Brain microvascular endothelial cell (primary cell): ENCODE measurements at regions not wholly inside any gene's neighbourhood (a gene's known extent, or its start where the extent isn't known, plus 50 kb on each side); places are given as distances from the start of the nearest gene placed in this dataset.

ENCODE experiments used
- DNase-seq: peaks from one replicate; pipeline ENCODE4 v3.0.0-alpha.2; 2020
- H3K27ac ChIP-seq: fragments of 250-450 bp; sonication (Bioruptor Pico); 2 replicates; pipeline ENCODE4 v1.5.1; 2020; ENCODE audit warnings: mild to moderate bottlenecking, moderate library complexity
- H3K27me3 ChIP-seq: fragments of 250-450 bp; sonication (Bioruptor Pico); replicated peaks from 2 replicates; pipeline ENCODE4 v1.5.1; 2020; ENCODE audit warnings: mild to moderate bottlenecking
- H3K36me3 ChIP-seq: fragments of 250-450 bp; sonication (Bioruptor Pico); replicated peaks from 2 replicates; pipeline ENCODE4 v1.5.1; 2020; ENCODE audit warnings: mild to moderate bottlenecking
- H3K4me3 ChIP-seq: 2 replicates; pipeline ENCODE4 v1.5.1; 2011; ENCODE audit warnings: low read depth, mild to moderate bottlenecking, control low read depth, low read length, moderate library complexity
- CTCF ChIP-seq: IDR thresholded peaks from 2 replicates; pipeline ENCODE4 v1.5.1; 2011; ENCODE audit warnings: low read depth, mild to moderate bottlenecking, moderate library complexity, low read length, control low read depth, inconsistent platforms; ENCODE audit errors: missing control alignments
- in situ Hi-C: cut with HindIII; loops from 2 replicates; pipeline ENCODE4 v1.10.0; 2017; ENCODE audit warnings: low sequenced_read_pairs, low pct_ligation_motif_present

- no peak for DNase-seq
- Histone ChIP-seq H3K27ac (no peak overlapping the region), H3K27me3 (no peaks in the 10 kb centered on the region), H3K4me3 (no peak overlapping the region), H3K36me3 (no peaks in the 10 kb centered on the region)
- TF ChIP-seq CTCF = no peak
- in situ Hi-C loops = no loop called here
Observed at GRCh38 chr11:57871231-57871630, 109.6 kb downstream of the CTNND1 start.

GRCh38 chr11:57873196-57873911 lies 111.8 kb downstream of the CTNND1 start:
- Histone ChIP-seq H3K27ac (no peak overlapping the region), H3K27me3 (no peaks in the 10 kb centered on the region), H3K36me3 (no peaks in the 10 kb centered on the region), H3K4me3 (no peak overlapping the region)
- in situ Hi-C loops = no loop called here
- DNase-seq = no peak
- no peak for TF ChIP-seq CTCF

- TF ChIP-seq CTCF = no peak
- H3K4me3 ChIP-seq = no peak overlapping the region
- no peak for DNase-seq
- in situ Hi-C loops = no loop called here
- H3K27me3 ChIP-seq = no peaks in the 10 kb centered on the region
- no peaks in the 10 kb centered on the region for H3K36me3 ChIP-seq
- H3K27ac ChIP-seq = no peak overlapping the region
Observed at GRCh38 chr11:57874981-57875380, 113.4 kb downstream of the CTNND1 start.

- no peak for TF ChIP-seq CTCF
- in situ Hi-C loops = no loop called here
- Histone ChIP-seq H3K4me3 (no peak overlapping the region), H3K27me3 (no peaks in the 10 kb centered on the region), H3K36me3 (no peaks in the 10 kb centered on the region), H3K27ac (no peak overlapping the region)
- no peak for DNase-seq
Observed at GRCh38 chr11:57881647-57882046, 120.0 kb downstream of the CTNND1 start.

- no peaks in the 10 kb centered on the region for H3K27me3 ChIP-seq
- in situ Hi-C loops = no loop called here
- no peak overlapping the region for H3K4me3 ChIP-seq
- DNase-seq = no peak
- no peaks in the 10 kb centered on the region for H3K36me3 ChIP-seq
- H3K27ac ChIP-seq = no peak overlapping the region
- TF ChIP-seq CTCF = no peak
Observed at GRCh38 chr11:57883630-57884029, 122.0 kb downstream of the CTNND1 start.
